ENCODE measurements at regions not wholly inside any gene's neighbourhood (a gene's known extent, or its start where the extent isn't known, plus 50 kb on each side); places are given as distances from the start of the nearest gene placed in this dataset.

GRCh38 chr14:61885203-61885961 is 123.2 kb downstream of the SNAPC1 start:
- no peak for DNase-seq (ENCODE audit: extremely low read depth, insufficient read length)
- no peak overlapping the region for H3K4me3 ChIP-seq (replicated peaks; ENCODE audit: low read depth, low read length)
- H3K27me3 ChIP-seq (replicated peaks; ENCODE audit: control insufficient read depth, insufficient read depth, low read length) = no peaks in the 10 kb centered on the region
- no peak for TF ChIP-seq CTCF (IDR thresholded peaks at IDR 0.05; ENCODE audit: insufficient read depth, low read length, poor library complexity, severe bottlenecking)
- H3K36me3 ChIP-seq (ENCODE audit: control insufficient read depth, insufficient read depth, low read length) = no peaks in the 10 kb centered on the region

- H3K4me3 ChIP-seq (replicated peaks; ENCODE audit: low read depth, low read length) = no peak overlapping the region
- no peaks in the 10 kb centered on the region for H3K27me3 ChIP-seq (replicated peaks; ENCODE audit: control insufficient read depth, insufficient read depth, low read length)
- TF ChIP-seq CTCF (IDR thresholded peaks at IDR 0.05; ENCODE audit: insufficient read depth, low read length, poor library complexity, severe bottlenecking) = no peak
- H3K36me3 ChIP-seq (ENCODE audit: control insufficient read depth, insufficient read depth, low read length) = no peaks in the 10 kb centered on the region
- DNase-seq (ENCODE audit: extremely low read depth, insufficient read length) = no peak
Observed at GRCh38 chr14:61887628-61888027, 125.4 kb downstream of the SNAPC1 start.

GRCh38 chr14:61889914-61890351 is 127.7 kb downstream of the SNAPC1 start:
- peak; percentile 72 for DNase-seq (ENCODE audit: extremely low read depth, insufficient read length)
- no peak overlapping the region for H3K4me3 ChIP-seq (replicated peaks; ENCODE audit: low read depth, low read length)
- no peaks in the 10 kb centered on the region for H3K36me3 ChIP-seq (ENCODE audit: control insufficient read depth, insufficient read depth, low read length)
- H3K27me3 ChIP-seq (replicated peaks; ENCODE audit: control insufficient read depth, insufficient read depth, low read length) = no peaks in the 10 kb centered on the region
- TF ChIP-seq CTCF (IDR thresholded peaks at IDR 0.05; ENCODE audit: insufficient read depth, low read length, poor library complexity, severe bottlenecking) = peak; percentile 19

- TF ChIP-seq CTCF (IDR thresholded peaks at IDR 0.05; ENCODE audit: insufficient read depth, low read length, poor library complexity, severe bottlenecking) = no peak
- H3K27me3 ChIP-seq (replicated peaks; ENCODE audit: control insufficient read depth, insufficient read depth, low read length) = no peaks in the 10 kb centered on the region
- H3K36me3 ChIP-seq (ENCODE audit: control insufficient read depth, insufficient read depth, low read length) = no peaks in the 10 kb centered on the region
- no peak for DNase-seq (ENCODE audit: extremely low read depth, insufficient read length)
- no peak overlapping the region for H3K4me3 ChIP-seq (replicated peaks; ENCODE audit: low read depth, low read length)
Observed at GRCh38 chr14:61891170-61891569, 128.9 kb downstream of the SNAPC1 start.

GRCh38 chr14:61891810-61892209 is 129.6 kb downstream of the SNAPC1 start:
- H3K27me3 ChIP-seq (replicated peaks; ENCODE audit: control insufficient read depth, insufficient read depth, low read length) = no peaks in the 10 kb centered on the region
- no peak for DNase-seq (ENCODE audit: extremely low read depth, insufficient read length)
- no peaks in the 10 kb centered on the region for H3K36me3 ChIP-seq (ENCODE audit: control insufficient read depth, insufficient read depth, low read length)
- H3K4me3 ChIP-seq (replicated peaks; ENCODE audit: low read depth, low read length) = no peak overlapping the region
- no peak for TF ChIP-seq CTCF (IDR thresholded peaks at IDR 0.05; ENCODE audit: insufficient read depth, low read length, poor library complexity, severe bottlenecking)

Measured in GM06990 (cell line).